HG03175 (cell line): ENCODE measurements at regions not wholly inside any gene's neighbourhood (a gene's known extent, or its start where the extent isn't known, plus 50 kb on each side); places are given as distances from the start of the nearest gene placed in this dataset.

Experiments used
- ATAC-seq: cut with Tn5 transposase; IDR thresholded peaks from one replicate; pipeline ENCODE4 v1.9.1; 2021; ENCODE audit warnings: mild to moderate bottlenecking, moderate library complexity; ENCODE audit not compliant: unreplicated experiment

- no peak for ATAC-seq
Observed at GRCh38 chr15:94177112-94177511, 54.2 kb upstream of the MCTP2 start.

- no peak for ATAC-seq
Observed at GRCh38 chr15:94175420-94175819, 55.9 kb upstream of the MCTP2 start.

- ATAC-seq: peak; percentile 91
Observed at GRCh38 chr15:94174399-94174802, 57.0 kb upstream of the MCTP2 start.

- ATAC-seq: no peak
Observed at GRCh38 chr15:94168250-94168649, 63.1 kb upstream of the MCTP2 start.

- ATAC-seq: no peak
Observed at GRCh38 chr15:94164971-94165370, 66.4 kb upstream of the MCTP2 start.

GRCh38 chr15:94164202-94164807, 67.1 kb upstream of the MCTP2 start:
- peak; percentile 62 for ATAC-seq

- ATAC-seq: no peak
Observed at GRCh38 chr15:94162939-94163338, 68.4 kb upstream of the MCTP2 start.

GRCh38 chr15:94154255-94154654, 77.1 kb upstream of the MCTP2 start:
- ATAC-seq: no peak

GRCh38 chr15:94145046-94145445, 86.3 kb upstream of the MCTP2 start:
- no peak for ATAC-seq

- no peak for ATAC-seq
Observed at GRCh38 chr15:94141802-94142201, 89.6 kb upstream of the MCTP2 start.

GRCh38 chr15:94135486-94136147, 95.7 kb upstream of the MCTP2 start:
- ATAC-seq: no peak

GRCh38 chr15:94131875-94132274, 99.5 kb upstream of the MCTP2 start:
- ATAC-seq: no peak

- ATAC-seq: no peak
Observed at GRCh38 chr15:94130504-94130903, 100.9 kb upstream of the MCTP2 start.

- ATAC-seq: no peak
Observed at GRCh38 chr15:94127006-94127405, 104.4 kb upstream of the MCTP2 start.

- no peak for ATAC-seq
Observed at GRCh38 chr15:94125698-94126097, 105.7 kb upstream of the MCTP2 start.

- ATAC-seq: no peak
Observed at GRCh38 chr15:94125156-94125555, 106.2 kb upstream of the MCTP2 start.

GRCh38 chr15:94122516-94122915, 108.8 kb upstream of the MCTP2 start:
- ATAC-seq: no peak

GRCh38 chr15:94119923-94120775, 111.2 kb upstream of the MCTP2 start:
- peak; percentile 100 for ATAC-seq

GRCh38 chr15:94119298-94119811, 112.0 kb upstream of the MCTP2 start:
- ATAC-seq: no peak

- no peak for ATAC-seq
Observed at GRCh38 chr15:94110476-94111130, 120.8 kb upstream of the MCTP2 start.

GRCh38 chr15:94107652-94108051, 123.7 kb upstream of the MCTP2 start:
- no peak for ATAC-seq
